ENCODE measurements at regions not wholly inside any gene's neighbourhood (a gene's known extent, or its start where the extent isn't known, plus 50 kb on each side); places are given as distances from the start of the nearest gene placed in this dataset.

DNA sequence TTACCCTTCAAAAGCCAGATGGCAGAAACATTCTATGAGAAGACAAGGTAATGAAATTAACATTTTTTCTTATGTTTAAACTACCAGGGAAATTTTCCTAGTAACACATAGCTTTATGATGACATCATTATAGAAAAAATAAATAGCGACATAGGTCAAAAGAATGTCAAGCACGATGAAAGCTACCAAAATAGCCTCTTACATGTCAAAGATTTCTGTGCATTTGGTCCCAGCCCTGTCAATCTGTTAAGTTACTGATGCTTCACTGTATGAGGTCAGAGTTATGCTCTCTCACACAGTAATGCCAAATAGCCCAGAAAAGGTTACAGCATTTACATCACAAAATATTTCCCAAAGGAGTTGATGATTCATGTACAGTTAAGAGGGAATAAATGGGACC, 199.8 kb upstream of the DEFB112 start:
- no peak for FAIRE-seq
- no peak for DNase-seq (ENCODE audit: low read depth, low spot score)
- no peaks in the 10 kb centered on the region for H3K36me3 ChIP-seq (ENCODE audit: control insufficient read depth in 2 of 2, extremely low read depth in 1 of 2, insufficient read depth in 2 of 2, low read length in 2 of 2)
- H3K4me3 ChIP-seq (ENCODE audit: control insufficient read depth in 2 of 3, extremely low read depth in 1 of 3, insufficient read depth in 2 of 3, low read depth in 1 of 3, low read length in 3 of 3): no peak overlapping the region
- H3K79me2 ChIP-seq (ENCODE audit: control insufficient read depth, insufficient read depth, low read length): no peaks in the 10 kb centered on the region
- TF ChIP-seq, protein P1, sequence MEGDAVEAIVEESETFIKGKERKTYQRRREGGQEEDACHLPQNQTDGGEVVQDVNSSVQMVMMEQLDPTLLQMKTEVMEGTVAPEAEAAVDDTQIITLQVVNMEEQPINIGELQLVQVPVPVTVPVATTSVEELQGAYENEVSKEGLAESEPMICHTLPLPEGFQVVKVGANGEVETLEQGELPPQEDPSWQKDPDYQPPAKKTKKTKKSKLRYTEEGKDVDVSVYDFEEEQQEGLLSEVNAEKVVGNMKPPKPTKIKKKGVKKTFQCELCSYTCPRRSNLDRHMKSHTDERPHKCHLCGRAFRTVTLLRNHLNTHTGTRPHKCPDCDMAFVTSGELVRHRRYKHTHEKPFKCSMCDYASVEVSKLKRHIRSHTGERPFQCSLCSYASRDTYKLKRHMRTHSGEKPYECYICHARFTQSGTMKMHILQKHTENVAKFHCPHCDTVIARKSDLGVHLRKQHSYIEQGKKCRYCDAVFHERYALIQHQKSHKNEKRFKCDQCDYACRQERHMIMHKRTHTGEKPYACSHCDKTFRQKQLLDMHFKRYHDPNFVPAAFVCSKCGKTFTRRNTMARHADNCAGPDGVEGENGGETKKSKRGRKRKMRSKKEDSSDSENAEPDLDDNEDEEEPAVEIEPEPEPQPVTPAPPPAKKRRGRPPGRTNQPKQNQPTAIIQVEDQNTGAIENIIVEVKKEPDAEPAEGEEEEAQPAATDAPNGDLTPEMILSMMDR (optimal IDR thresholded peaks at IDR 0.05 in 1 of 3, IDR thresholded peaks at IDR 0.05 in 1 of 3, conservative IDR thresholded peaks at IDR 0.05 in 1 of 3; ENCODE audit: extremely low read depth in 1 of 3, insufficient read depth in 2 of 3, low read length in 3 of 3): no peak
- no peak for TF ChIP-seq EZH2 (IDR thresholded peaks at IDR 0.05; ENCODE audit: low read length)
- H3K9me3 ChIP-seq (ENCODE audit: control insufficient read depth, low read depth, low read length): no peaks in the 10 kb centered on the region
- no peak overlapping the region for H2AFZ ChIP-seq (ENCODE audit: control insufficient read depth, low read length)
- no peaks in the 10 kb centered on the region for H3K4me1 ChIP-seq (ENCODE audit: control insufficient read depth, extremely low read depth, insufficient read depth, low read length)
- dilution Hi-C loops (cut with MboI; ENCODE audit: extremely low pct_ligation_motif_present, low sequenced_read_pairs): no loop called here
- no peak overlapping the region for H3K27ac ChIP-seq (ENCODE audit: control insufficient read depth, insufficient read depth, low read length)
- no peaks in the 10 kb centered on the region for H3K9me1 ChIP-seq (ENCODE audit: control insufficient read depth, extremely low read depth, insufficient read depth, low read length)
- no peak overlapping the region for H3K9ac ChIP-seq (ENCODE audit: control insufficient read depth, extremely low read depth, insufficient read depth, low read length)
- H3K27me3 ChIP-seq (ENCODE audit: control insufficient read depth, extremely low read depth, insufficient read depth, low read length): no peaks in the 10 kb centered on the region
- no peaks in the 10 kb centered on the region for H4K20me1 ChIP-seq (ENCODE audit: control insufficient read depth, extremely low read depth, insufficient read depth, low read length)
- H3K4me2 ChIP-seq (ENCODE audit: control insufficient read depth, extremely low read depth, insufficient read depth, low read depth, low read length): no peak overlapping the region

DNA sequence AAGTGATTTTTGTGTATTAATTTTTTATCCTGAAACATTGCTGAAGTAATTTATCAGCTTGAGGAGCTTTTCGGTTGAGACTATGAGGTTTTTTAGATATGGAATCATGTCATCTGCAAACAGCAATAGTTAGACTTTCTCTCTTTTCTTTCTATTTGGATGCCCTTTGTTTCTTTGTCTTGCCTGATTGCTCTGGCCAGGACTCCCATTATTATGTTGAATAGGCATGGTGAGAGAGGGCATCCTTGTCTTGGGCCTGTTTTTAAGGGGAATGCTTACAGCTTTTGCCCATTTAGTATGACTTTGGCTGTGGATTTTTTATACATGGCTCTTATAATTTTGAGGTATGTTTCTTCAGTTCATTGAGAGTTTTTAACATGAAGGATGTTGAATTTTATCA, 207.6 kb upstream of the DEFB112 start:
- Histone ChIP-seq H3K9me1 (ENCODE audit: control insufficient read depth, extremely low read depth, insufficient read depth, low read length) (no peaks in the 10 kb centered on the region), H3K4me2 (ENCODE audit: control insufficient read depth, extremely low read depth, insufficient read depth, low read depth, low read length) (no peak overlapping the region), H3K4me3 (ENCODE audit: control insufficient read depth in 2 of 3, extremely low read depth in 1 of 3, insufficient read depth in 2 of 3, low read depth in 1 of 3, low read length in 3 of 3) (no peak overlapping the region), H3K36me3 (ENCODE audit: control insufficient read depth in 2 of 2, extremely low read depth in 1 of 2, insufficient read depth in 2 of 2, low read length in 2 of 2) (no peaks in the 10 kb centered on the region), H3K9me3 (ENCODE audit: control insufficient read depth, low read depth, low read length) (no peaks in the 10 kb centered on the region), H2AFZ (ENCODE audit: control insufficient read depth, low read length) (no peak overlapping the region), H4K20me1 (ENCODE audit: control insufficient read depth, extremely low read depth, insufficient read depth, low read length) (no peaks in the 10 kb centered on the region), H3K79me2 (ENCODE audit: control insufficient read depth, insufficient read depth, low read length) (no peaks in the 10 kb centered on the region), H3K27ac (ENCODE audit: control insufficient read depth, insufficient read depth, low read length) (no peak overlapping the region), H3K27me3 (ENCODE audit: control insufficient read depth, extremely low read depth, insufficient read depth, low read length) (no peaks in the 10 kb centered on the region), H3K9ac (ENCODE audit: control insufficient read depth, extremely low read depth, insufficient read depth, low read length) (no peak overlapping the region), H3K4me1 (ENCODE audit: control insufficient read depth, extremely low read depth, insufficient read depth, low read length) (no peaks in the 10 kb centered on the region)
- dilution Hi-C loops (cut with MboI; ENCODE audit: extremely low pct_ligation_motif_present, low sequenced_read_pairs): no loop called here
- DNase-seq (ENCODE audit: low read depth, low spot score) (no peak), FAIRE-seq (no peak)
- TF ChIP-seq EZH2 (IDR thresholded peaks at IDR 0.05; ENCODE audit: low read length): no peak
- TF ChIP-seq, protein P1 (optimal IDR thresholded peaks at IDR 0.05 in 1 of 3, IDR thresholded peaks at IDR 0.05 in 1 of 3, conservative IDR thresholded peaks at IDR 0.05 in 1 of 3; ENCODE audit: extremely low read depth in 1 of 3, insufficient read depth in 2 of 3, low read length in 3 of 3): no peak

All from keratinocyte (primary cell).